Spleen (tissue), 11 donors: ENCODE measurements at regions not wholly inside any gene's neighbourhood (a gene's known extent, or its start where the extent isn't known, plus 50 kb on each side); places are given as distances from the start of the nearest gene placed in this dataset.

ENCODE experiments used
- DNase-seq: peaks from one replicate; pipeline ENCODE4 v3.0.0-alpha.2; 2020
- H3K27ac ChIP-seq, 8 donors: fragments of 200-600 bp; sonication (generic) in 7 of 8; 1 replicate in 4 of 8; 2 replicates in 4 of 8; pipeline versions ENCODE4 v1.5.0 to v1.8.0; 2016 to 2021; ENCODE audit warnings: inconsistent platforms in 4 of 8, mild to moderate bottlenecking in 4 of 8, moderate library complexity in 1 of 8
- H3K27me3 ChIP-seq, 7 donors: fragments of 200-600 bp; sonication (generic) in 6 of 7; replicated peaks in 1 of 7; 1 replicate in 4 of 7; 2 replicates in 3 of 7; pipeline versions ENCODE4 v1.5.0 to v1.8.0; 2016 to 2021; ENCODE audit warnings: inconsistent platforms in 3 of 7, mild to moderate bottlenecking in 1 of 7
- H3K36me3 ChIP-seq, 6 donors: fragments of 200-600 bp; sonication (generic) in 5 of 6; 1 replicate in 4 of 6; 2 replicates in 2 of 6; pipeline versions ENCODE4 v1.5.0 to v1.8.0; 2016 to 2021; ENCODE audit warnings: inconsistent platforms in 2 of 6
- H3K4me1 ChIP-seq, 6 donors: fragments of 200-600 bp; sonication (generic) in 5 of 6; 1 replicate in 3 of 6; 2 replicates in 3 of 6; pipeline versions ENCODE4 v1.5.0 to v1.8.0; 2016 to 2021; ENCODE audit warnings: inconsistent platforms in 3 of 6
- H3K4me3 ChIP-seq, 8 donors: fragments of 200-600 bp; sonication (generic) in 7 of 8; 1 replicate in 4 of 8; 2 replicates in 4 of 8; pipeline versions ENCODE4 v1.5.0 to v1.8.0; 2016 to 2021; ENCODE audit warnings: inconsistent platforms in 4 of 8, mild to moderate bottlenecking in 4 of 8, moderate library complexity in 2 of 8
- H3K9me3 ChIP-seq, 8 donors: fragments of 200-600 bp; sonication (generic) in 7 of 8; 1 replicate in 4 of 8; 2 replicates in 4 of 8; pipeline versions ENCODE4 v1.5.0 to v1.8.0; 2016 to 2021; ENCODE audit warnings: inconsistent platforms in 4 of 8
- CTCF ChIP-seq, 11 experiments: fragments of 200-600 bp in 7 of 11; fragments of 450-650 bp in 4 of 11; sonication (generic) in 4 of 11; IDR thresholded peaks in 8 of 11; conservative IDR thresholded peaks in 3 of 11; 1 replicate in 7 of 11; 2 replicates in 4 of 11; pipeline versions ENCODE4 v1.4.0 to v1.8.0; 2016 to 2021; ENCODE audit warnings: antibody characterized with exemption in 11 of 11, inconsistent platforms in 4 of 11, mild to moderate bottlenecking in 1 of 11
- POLR2A ChIP-seq, 3 donors: fragments of 450-650 bp; IDR thresholded peaks; one replicate each; pipeline ENCODE4 v1.5.1; 2017; ENCODE audit warnings: antibody characterized with exemption in 3 of 3, mild to moderate bottlenecking in 1 of 3
- POLR2AphosphoS5 ChIP-seq, 3 donors: sonication (generic); formaldehyde crosslinking; IDR thresholded peaks; one replicate each; pipeline ENCODE4 v1.5.1; 2017; ENCODE audit warnings: antibody characterized with exemption in 3 of 3
- WGBS, 5 donors: extraction: QIAGEN DNeasy Blood & Tissue Kit in 3 of 5; methylation state at CpG; one replicate each; pipeline versions ENCODE4 v1.1.5 to v1.1.7; 2013 to 2018; 5-methylcytosine and 5-hydroxymethylcytosine counted together
- intact Hi-C: fragments of 100-400 bp; cut with DNase I; formaldehyde crosslinking; loops from one replicate; pipeline ENCODE4 v1.15.0; 2023; ENCODE audit warnings: low total_unique reads
- donor health status: healthy with polysubstance abuse.
- donor health status: DM: no; HTN: no; CAD: no; lungs with moderate emphysema.
- donor health status: DM: no; HTN: no; CAD: no.
- donor health status: Bipolar disorder and iron deficiency.
- donor health status: healthy.
- donor health status: DM: no; HTN: no; CAD: no.
- donor health status: DM: yes; HTN: yes; CAD: no.

- Histone ChIP-seq H3K27ac (no peak overlapping the region), H3K36me3 (no peaks in the 10 kb centered on the region), H3K4me3 (no peak overlapping the region), H3K9me3 (peaks cover 0 to 11% (median 0%) of the 10 kb centered on the region in 8 donors), H3K4me1 (peaks cover 0 to 8% (median 3%) of the 10 kb centered on the region in 6 donors), H3K27me3 (peaks cover 4 to 85% (median 28%) of the 10 kb centered on the region in 7 donors)
- TF ChIP-seq POLR2AphosphoS5 (IDR thresholded peaks at IDR 0.05): no peak
- no peak for TF ChIP-seq CTCF (IDR thresholded peaks at IDR 0.05 in 8 of 11, conservative IDR thresholded peaks at IDR 0.05 in 3 of 11)
- no peak for TF ChIP-seq POLR2A (IDR thresholded peaks at IDR 0.05)
- intact Hi-C loops: no loop called here
- WGBS, 5 donors: 79 to 89% (median 86%) methylated on average over 4 to 7 of the region's 7 CpGs
- DNase-seq: no peak
Measured at GRCh38 chr17:34155947-34156346, 99.1 kb upstream of the CCL2 start.

GRCh38 chr17:34156401-34156740 is 98.7 kb upstream of the CCL2 start:
- Histone ChIP-seq H3K9me3 (peaks cover 0 to 11% (median 0%) of the 10 kb centered on the region in 8 donors), H3K27ac (no peak overlapping the region), H3K36me3 (no peaks in the 10 kb centered on the region), H3K27me3 (peaks cover 4 to 85% (median 28%) of the 10 kb centered on the region in 7 donors), H3K4me1 (peaks cover 0 to 8% (median 3%) of the 10 kb centered on the region in 6 donors), H3K4me3 (no peak overlapping the region)
- 54 to 64% (median 62%) methylated on average over 16 of the region's 16 CpGs for WGBS, 5 donors
- no peak for DNase-seq
- intact Hi-C loops: no loop called here
- no peak for TF ChIP-seq POLR2A (IDR thresholded peaks at IDR 0.05)
- no peak for TF ChIP-seq POLR2AphosphoS5 (IDR thresholded peaks at IDR 0.05)
- TF ChIP-seq CTCF (IDR thresholded peaks at IDR 0.05 in 8 of 11, conservative IDR thresholded peaks at IDR 0.05 in 3 of 11): no peak

- H3K36me3 ChIP-seq: no peaks in the 10 kb centered on the region
- 4 to 12% (median 4%) methylated on average over 33 to 42 of the region's 42 CpGs for WGBS, 5 donors
- peaks cover 0 to 8% (median 3%) of the 10 kb centered on the region in 6 donors for H3K4me1 ChIP-seq
- DNase-seq: no peak
- peak overlapping the region in 1 of 8 donors; percentile 7 for H3K4me3 ChIP-seq
- no peak for TF ChIP-seq CTCF (IDR thresholded peaks at IDR 0.05 in 8 of 11, conservative IDR thresholded peaks at IDR 0.05 in 3 of 11)
- TF ChIP-seq POLR2AphosphoS5 (IDR thresholded peaks at IDR 0.05): no peak
- no peak for TF ChIP-seq POLR2A (IDR thresholded peaks at IDR 0.05)
- no peak overlapping the region for H3K27ac ChIP-seq
- H3K9me3 ChIP-seq: peaks cover 0 to 11% (median 0%) of the 10 kb centered on the region in 8 donors
- intact Hi-C loops: no loop called here
- H3K27me3 ChIP-seq: peaks cover 4 to 91% (median 30%) of the 10 kb centered on the region in 7 donors
Measured at GRCh38 chr17:34156741-34157589, 98.1 kb upstream of the CCL2 start.

GRCh38 chr17:34161690-34162089 is 93.4 kb upstream of the CCL2 start:
- no peak for TF ChIP-seq CTCF (IDR thresholded peaks at IDR 0.05 in 8 of 11, conservative IDR thresholded peaks at IDR 0.05 in 3 of 11)
- no peak for TF ChIP-seq POLR2AphosphoS5 (IDR thresholded peaks at IDR 0.05)
- no peak for TF ChIP-seq POLR2A (IDR thresholded peaks at IDR 0.05)
- intact Hi-C loops: no loop called here
- peaks cover 0 to 7% (median 3%) of the 10 kb centered on the region in 6 donors for H3K4me1 ChIP-seq
- 41 to 59% (median 46%) methylated on average over 4 of the region's 4 CpGs for WGBS, 5 donors
- DNase-seq: no peak
- no peaks in the 10 kb centered on the region for H3K36me3 ChIP-seq
- H3K27me3 ChIP-seq: peaks cover 2 to 97% (median 36%) of the 10 kb centered on the region in 7 donors
- no peak overlapping the region for H3K27ac ChIP-seq
- peaks cover 0 to 11% (median 0%) of the 10 kb centered on the region in 8 donors for H3K9me3 ChIP-seq
- no peak overlapping the region for H3K4me3 ChIP-seq
